Keratinocyte (primary cell): ENCODE measurements at regions not wholly inside any gene's neighbourhood (a gene's known extent, or its start where the extent isn't known, plus 50 kb on each side); places are given as distances from the start of the nearest gene placed in this dataset.

Experiments used
- DNase-seq: peaks from one replicate; pipeline ENCODE4 v3.0.0-alpha.2; 2011; ENCODE audit warnings: low read depth, missing footprints, low spot score
- FAIRE-seq: peaks from 2 replicates; lab custom pipeline; 2011; peaks lifted over from hg19 to GRCh38; lab: Jason Lieb, UNC
- H2AFZ ChIP-seq: 2 replicates; pipeline ENCODE4 v1.6.0; 2012; ENCODE audit warnings: low read length, control low read depth, inconsistent platforms; ENCODE audit not compliant: control insufficient read depth
- H3K27ac ChIP-seq: 2 replicates; pipeline ENCODE4 v1.5.1; 2011; ENCODE audit warnings: low read length; ENCODE audit not compliant: control insufficient read depth, insufficient read depth
- H3K27me3 ChIP-seq: 3 replicates; pipeline ENCODE4 v1.6.0; 2011; ENCODE audit warnings: low read length; ENCODE audit not compliant: control insufficient read depth, insufficient read depth; ENCODE audit errors: extremely low read depth
- H3K36me3 ChIP-seq, 2 experiments: 2 replicates in 1 of 2; 3 replicates in 1 of 2; pipeline ENCODE4 v1.5.1; 2011; ENCODE audit warnings: low read length in 2 of 2, mild to moderate bottlenecking in 1 of 2; ENCODE audit not compliant: control insufficient read depth in 2 of 2, insufficient read depth in 2 of 2; ENCODE audit errors: extremely low read depth in 1 of 2
- H3K4me1 ChIP-seq: 3 replicates; pipeline ENCODE4 v1.5.1; 2011; ENCODE audit warnings: low read length; ENCODE audit not compliant: control insufficient read depth, insufficient read depth; ENCODE audit errors: extremely low read depth
- H3K4me2 ChIP-seq: 3 replicates; pipeline ENCODE4 v1.6.0; 2011; ENCODE audit warnings: low read depth, low read length; ENCODE audit not compliant: control insufficient read depth, insufficient read depth; ENCODE audit errors: extremely low read depth
- H3K4me3 ChIP-seq, 3 experiments: fragments of 200-600 bp in 1 of 3; sonication (generic) in 1 of 3; 2 replicates in 2 of 3; 3 replicates in 1 of 3; pipeline ENCODE4 v1.5.1; 2011 to 2016; ENCODE audit warnings: low read length in 3 of 3, mild to moderate bottlenecking in 3 of 3, control low read depth in 2 of 3, inconsistent platforms in 1 of 3, low read depth in 1 of 3, mixed read lengths in 1 of 3, mixed run types in 1 of 3, moderate library complexity in 1 of 3; ENCODE audit not compliant: control insufficient read depth in 2 of 3, insufficient read depth in 2 of 3; ENCODE audit errors: extremely low read depth in 1 of 3
- H3K79me2 ChIP-seq: 2 replicates; pipeline ENCODE4 v1.6.0; 2012; ENCODE audit warnings: low read length; ENCODE audit not compliant: control insufficient read depth, insufficient read depth
- H3K9ac ChIP-seq: 3 replicates; pipeline ENCODE4 v1.6.0; 2011; ENCODE audit warnings: low read length; ENCODE audit not compliant: control insufficient read depth, insufficient read depth; ENCODE audit errors: extremely low read depth
- H3K9me1 ChIP-seq: 3 replicates; pipeline ENCODE4 v1.6.0; 2011; ENCODE audit warnings: low read length; ENCODE audit not compliant: control insufficient read depth, insufficient read depth; ENCODE audit errors: extremely low read depth
- H3K9me3 ChIP-seq: 2 replicates; pipeline ENCODE4 v1.5.1; 2012; ENCODE audit warnings: low read depth, low read length; ENCODE audit not compliant: control insufficient read depth
- H4K20me1 ChIP-seq: 3 replicates; pipeline ENCODE4 v1.6.0; 2011; ENCODE audit warnings: low read length; ENCODE audit not compliant: control insufficient read depth, insufficient read depth; ENCODE audit errors: extremely low read depth
- CTCF ChIP-seq, 3 experiments: IDR thresholded peaks in 1 of 3; conservative IDR thresholded peaks in 1 of 3; optimal IDR thresholded peaks in 1 of 3; 2 replicates in 2 of 3; 3 replicates in 1 of 3; pipeline versions ENCODE3 to v1.5.1; 2011; ENCODE audit warnings: low read length in 3 of 3, mild to moderate bottlenecking in 3 of 3, moderate library complexity in 2 of 3, control low read depth in 1 of 3, inconsistent platforms in 1 of 3; ENCODE audit not compliant: insufficient read depth in 2 of 3; ENCODE audit errors: extremely low read depth in 1 of 3
- EZH2 ChIP-seq: IDR thresholded peaks from one replicate; pipeline ENCODE4 v1.6.1; 2012; ENCODE audit warnings: inconsistent platforms, mild to moderate bottlenecking, low read length, moderate library complexity
- dilution Hi-C: fragments of 300-500 bp; cut with MboI; formaldehyde crosslinking; loops from one replicate; pipeline ENCODE4 v1.7.0; 2020; ENCODE audit warnings: low sequenced_read_pairs; ENCODE audit not compliant: extremely low pct_ligation_motif_present

DNA sequence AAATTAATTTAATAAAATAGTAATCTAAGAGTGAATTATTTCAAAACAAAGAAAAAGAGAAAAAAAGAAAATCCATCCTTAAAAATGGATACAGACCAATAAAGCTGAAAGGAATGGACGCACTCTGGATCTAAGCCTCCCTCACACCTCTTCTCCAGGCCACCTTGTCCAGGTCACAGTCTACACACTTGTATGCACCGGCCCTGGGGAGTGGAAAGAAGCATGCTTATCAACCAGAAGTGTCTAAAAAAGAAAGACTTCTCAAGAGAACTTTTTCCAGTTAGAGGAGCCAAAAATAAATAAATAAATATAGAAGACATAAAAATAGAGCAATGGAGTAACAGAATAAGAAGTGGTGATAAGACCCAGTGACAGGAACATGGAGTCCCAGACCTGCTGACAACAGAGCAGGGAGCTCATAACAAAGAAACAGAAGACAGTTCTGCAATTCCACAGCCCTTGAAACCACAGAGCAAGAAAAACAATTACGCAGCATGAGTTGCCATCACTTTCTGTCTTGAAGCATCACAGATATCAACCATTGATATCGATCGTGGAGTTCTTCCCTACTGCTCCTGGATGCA, 311.7 kb upstream of the NFE2L3 start:
- no peak for TF ChIP-seq EZH2
- TF ChIP-seq CTCF (optimal IDR thresholded peaks at IDR 0.05 in 1 of 3, IDR thresholded peaks at IDR 0.05 in 1 of 3, conservative IDR thresholded peaks at IDR 0.05 in 1 of 3; ENCODE audit: extremely low read depth in 1 of 3, insufficient read depth in 2 of 3, low read length in 3 of 3) = no peak
- Histone ChIP-seq H3K27me3 (no peaks in the 10 kb centered on the region), H3K79me2 (no peaks in the 10 kb centered on the region), H3K4me1 (no peaks in the 10 kb centered on the region), H3K9ac (no peak overlapping the region), H4K20me1 (no peaks in the 10 kb centered on the region), H3K27ac (no peak overlapping the region), H3K9me3 (no peaks in the 10 kb centered on the region), H3K36me3 (no peaks in the 10 kb centered on the region), H3K9me1 (no peaks in the 10 kb centered on the region), H3K4me3 (no peak overlapping the region), H2AFZ (no peak overlapping the region), H3K4me2 (no peak overlapping the region)
- no peak for FAIRE-seq
- dilution Hi-C loops = loop anchor here (25.0 kb wide), 1 partner anchor 253 kb away; no protein-coding TSS in a partner anchor
- DNase-seq = no peak

DNA sequence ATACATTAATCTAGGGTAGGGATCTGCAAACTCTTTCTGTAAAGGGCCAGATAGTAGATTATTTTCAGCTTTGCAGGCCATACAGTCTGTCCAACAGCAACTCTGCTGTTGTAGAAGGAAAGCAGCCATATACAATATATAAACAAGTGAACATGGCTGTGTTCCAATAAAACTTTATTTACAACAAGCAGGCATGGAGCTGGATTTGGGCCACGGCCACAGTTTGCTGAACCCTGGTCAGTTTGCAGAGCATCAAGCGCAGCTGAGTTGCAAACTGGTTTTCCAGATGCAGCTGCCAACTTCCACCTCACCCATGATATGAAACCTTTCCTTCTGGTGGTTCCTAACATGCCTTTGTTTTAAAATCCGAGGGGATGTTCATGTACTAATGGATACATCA, 310.4 kb upstream of the NFE2L3 start:
- no peaks in the 10 kb centered on the region for H3K9me3 ChIP-seq
- no peaks in the 10 kb centered on the region for H4K20me1 ChIP-seq
- H3K4me1 ChIP-seq = no peaks in the 10 kb centered on the region
- H3K9me1 ChIP-seq = no peaks in the 10 kb centered on the region
- no peak for DNase-seq
- H2AFZ ChIP-seq = no peak overlapping the region
- H3K27ac ChIP-seq = no peak overlapping the region
- FAIRE-seq = no peak
- TF ChIP-seq EZH2 (no peak), CTCF (optimal IDR thresholded peaks at IDR 0.05 in 1 of 3, IDR thresholded peaks at IDR 0.05 in 1 of 3, conservative IDR thresholded peaks at IDR 0.05 in 1 of 3; ENCODE audit: extremely low read depth in 1 of 3, insufficient read depth in 2 of 3, low read length in 3 of 3) (no peak)
- dilution Hi-C loops = loop anchor here (25.0 kb wide), 1 partner anchor 254 kb away; no protein-coding TSS in a partner anchor
- no peaks in the 10 kb centered on the region for H3K79me2 ChIP-seq
- no peaks in the 10 kb centered on the region for H3K27me3 ChIP-seq
- H3K4me2 ChIP-seq = no peak overlapping the region
- H3K9ac ChIP-seq = no peak overlapping the region
- no peak overlapping the region for H3K4me3 ChIP-seq
- no peaks in the 10 kb centered on the region for H3K36me3 ChIP-seq
